Dermis microvascular lymphatic vessel endothelial cell (primary cell): ENCODE measurements at regions not wholly inside any gene's neighbourhood (a gene's known extent, or its start where the extent isn't known, plus 50 kb on each side); places are given as distances from the start of the nearest gene placed in this dataset.

ENCODE experiments used
- DNase-seq, 2 donors: peaks; one replicate each; pipeline versions ENCODE4 v3.0.0 to v3.0.0-alpha.2; 2010; ENCODE audit warnings: low read depth in 2 of 2

DNA sequence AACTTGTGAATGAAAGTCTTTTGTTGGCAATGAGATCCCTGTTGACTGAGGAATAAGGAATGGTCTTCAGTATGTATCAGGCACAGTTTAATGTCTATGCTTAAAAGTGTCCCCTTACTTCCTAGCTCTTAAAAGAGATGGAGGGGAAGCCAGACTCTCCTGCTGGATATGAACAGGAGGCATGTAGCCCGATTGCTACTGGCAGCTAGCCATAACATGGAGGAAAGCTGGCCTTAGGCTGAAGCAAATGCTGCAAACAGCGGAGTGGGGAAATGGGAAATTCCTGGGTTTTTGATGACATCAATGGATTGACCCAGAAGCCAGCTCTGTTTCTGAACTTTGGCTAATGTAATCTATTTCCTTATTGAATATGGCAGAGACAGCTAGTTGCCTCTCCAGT lies 266.1 kb downstream of the SLC4A3 start:
- DNase-seq: no peak

DNA sequence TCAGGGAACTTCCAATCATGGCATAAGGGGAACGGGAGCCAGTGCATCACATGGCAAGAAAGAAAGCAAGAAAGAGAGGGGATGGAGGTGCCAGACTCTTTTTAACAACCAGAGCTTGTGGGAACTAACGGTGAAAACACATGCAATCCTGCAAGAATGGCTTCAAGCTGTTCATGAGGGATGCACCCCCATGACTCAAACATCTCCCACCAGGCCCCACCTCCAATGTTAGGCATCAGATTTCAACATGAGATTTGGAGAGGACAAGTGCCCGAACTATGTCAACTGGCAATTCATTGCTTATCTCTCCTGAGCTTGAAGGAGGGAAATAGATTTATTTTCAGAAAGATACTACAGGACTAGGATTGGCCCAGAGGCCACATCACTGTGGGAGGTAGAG lies 270.0 kb downstream of the SLC4A3 start:
- no peak for DNase-seq

DNA sequence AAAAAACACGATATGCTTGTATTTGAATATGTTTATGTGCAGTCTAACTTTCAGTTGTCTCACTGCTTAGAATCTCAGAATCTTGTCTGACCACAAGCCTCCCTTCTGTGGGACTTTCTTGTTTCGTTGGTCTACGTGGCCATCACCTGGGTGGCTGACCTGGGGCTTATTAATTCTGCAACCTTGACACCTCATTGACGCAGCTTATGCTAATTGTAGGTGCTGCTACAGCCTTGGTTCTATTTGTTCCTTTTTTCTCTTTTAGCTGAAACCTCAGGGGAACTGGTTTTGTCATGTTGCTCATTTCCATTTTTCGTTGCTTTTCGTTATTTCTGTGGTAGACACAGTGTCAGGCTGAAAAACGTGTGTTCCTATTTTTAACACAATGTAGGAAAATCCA lies 273.7 kb downstream of the SLC4A3 start:
- DNase-seq: no peak

DNA sequence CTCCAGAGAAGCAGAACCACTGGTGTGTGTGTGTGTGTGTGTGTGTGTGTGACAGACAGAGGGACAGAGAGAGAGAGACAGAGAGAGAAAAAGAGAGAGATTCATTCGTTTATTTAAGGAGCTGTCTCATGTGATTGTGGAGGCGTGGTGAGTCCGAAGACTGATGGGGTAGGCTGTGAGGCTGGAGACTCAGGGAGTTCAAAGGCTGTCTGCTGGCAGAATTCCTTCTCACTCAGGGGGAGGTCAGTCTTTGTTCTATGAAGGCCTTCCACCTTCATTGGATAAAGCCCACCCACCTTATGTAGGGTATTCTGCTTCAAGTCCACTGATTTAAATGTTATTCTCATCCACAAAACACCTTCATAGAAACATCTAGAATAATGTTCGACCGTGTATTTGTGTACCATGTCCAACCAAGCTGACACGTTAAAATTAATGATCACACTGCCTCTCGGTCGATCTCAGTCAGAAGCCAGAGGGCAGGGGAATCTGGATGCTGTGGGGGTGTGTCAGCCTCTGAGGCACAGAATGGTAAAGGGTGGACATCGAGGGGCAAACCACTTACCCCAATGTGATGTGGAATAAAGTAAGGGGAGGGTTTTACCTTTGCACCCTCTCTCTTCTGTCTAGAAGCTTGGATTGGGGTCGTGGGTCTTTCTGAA lies 275.6 kb downstream of the SLC4A3 start:
- no peak for DNase-seq

DNA sequence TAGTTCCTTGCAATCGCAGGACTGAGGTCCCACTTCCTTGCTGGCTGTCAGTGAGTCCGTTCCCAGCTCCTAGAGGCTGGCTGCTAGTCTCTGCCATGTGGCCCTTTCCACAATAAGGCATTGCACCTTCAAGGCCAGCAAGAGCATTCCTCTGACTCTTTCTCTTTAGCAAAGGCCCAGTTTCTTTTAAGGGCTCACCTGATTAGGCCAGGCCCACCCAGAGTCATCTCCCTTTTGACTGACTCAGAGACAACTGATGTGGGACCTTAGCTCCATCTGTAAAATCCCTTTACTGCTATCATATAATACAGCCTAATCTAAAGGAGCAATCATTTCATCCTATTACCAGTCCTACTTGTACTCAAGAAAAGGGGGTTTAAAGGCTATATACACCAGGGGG lies 278.2 kb downstream of the SLC4A3 start:
- DNase-seq: no peak

DNA sequence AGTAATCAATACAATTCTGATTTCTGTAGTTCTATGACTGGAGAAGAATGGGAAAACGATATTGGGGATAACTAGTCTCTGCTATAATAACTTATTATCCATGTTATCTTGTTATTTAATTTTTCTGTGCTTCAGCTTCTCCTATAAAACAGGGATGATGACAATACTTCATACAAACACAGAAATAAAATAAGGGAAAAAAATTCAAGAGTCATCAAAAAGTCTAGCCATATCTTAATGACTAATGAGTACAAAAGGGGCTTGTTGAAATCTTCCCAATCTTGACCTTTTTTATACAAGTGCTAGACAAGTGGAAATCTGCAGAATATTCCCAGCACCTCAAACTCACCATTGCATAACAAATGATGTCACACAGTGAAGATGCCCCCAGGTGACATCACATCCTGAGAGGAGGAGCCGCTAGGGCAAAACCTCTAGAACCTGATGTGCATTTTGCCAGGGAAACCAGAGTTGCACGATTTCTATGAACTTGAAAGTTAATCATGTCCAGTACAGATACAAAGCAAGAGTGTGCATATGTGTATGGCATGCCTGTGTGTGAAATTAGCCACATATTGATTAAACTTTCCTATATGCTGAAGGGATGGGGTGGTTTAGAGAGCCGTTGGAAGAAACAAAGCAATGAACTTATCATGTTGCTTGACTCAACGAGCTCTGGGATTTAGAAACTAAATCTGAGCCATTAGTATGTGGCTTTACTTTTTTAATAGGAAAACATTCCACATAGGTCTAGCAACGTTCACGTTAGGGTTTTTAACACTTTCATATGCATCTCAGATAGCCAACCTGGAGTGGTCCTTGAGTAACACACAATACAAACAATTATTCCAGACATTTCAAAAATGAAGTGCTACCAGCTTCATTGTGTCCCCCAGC lies 278.9 kb downstream of the SLC4A3 start:
- DNase-seq: no peak

DNA sequence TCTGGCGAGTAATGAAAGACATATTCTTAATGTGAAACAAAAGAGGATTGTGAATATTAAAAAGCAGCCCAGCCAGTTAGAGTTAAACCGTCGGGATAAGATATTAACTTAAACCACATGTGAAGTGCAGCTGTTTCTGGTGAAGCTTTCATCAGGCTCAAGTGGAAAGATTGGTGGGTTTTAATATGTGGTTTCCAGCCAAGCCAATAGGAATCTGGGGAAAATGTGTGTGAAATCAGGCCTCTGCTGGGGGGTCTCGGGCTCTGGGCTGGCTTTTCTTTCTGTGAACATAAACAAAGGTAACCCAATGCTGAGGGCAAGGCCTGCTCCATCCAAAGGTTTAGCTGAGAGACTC lies 279.6 kb downstream of the SLC4A3 start:
- DNase-seq: no peak

DNA sequence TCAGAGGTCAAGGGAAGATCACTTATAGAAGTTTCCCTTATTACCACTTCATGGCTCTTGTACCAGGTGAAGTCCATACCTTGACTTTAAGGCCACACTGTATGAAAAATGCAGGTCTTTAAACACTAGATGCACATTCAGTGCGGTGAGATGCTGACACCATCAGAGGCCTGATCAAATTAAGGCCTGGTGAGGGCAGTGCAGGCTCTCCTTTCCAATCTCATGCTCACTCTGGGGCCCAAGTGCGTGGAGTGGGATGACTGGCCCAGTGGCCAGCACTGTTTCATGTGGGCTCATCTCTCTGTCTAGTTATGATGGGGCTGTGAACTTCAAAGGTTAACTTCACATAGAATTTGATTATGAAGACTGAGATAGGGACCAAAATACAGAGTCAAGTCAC lies 281.1 kb downstream of the SLC4A3 start:
- DNase-seq: no peak

DNA sequence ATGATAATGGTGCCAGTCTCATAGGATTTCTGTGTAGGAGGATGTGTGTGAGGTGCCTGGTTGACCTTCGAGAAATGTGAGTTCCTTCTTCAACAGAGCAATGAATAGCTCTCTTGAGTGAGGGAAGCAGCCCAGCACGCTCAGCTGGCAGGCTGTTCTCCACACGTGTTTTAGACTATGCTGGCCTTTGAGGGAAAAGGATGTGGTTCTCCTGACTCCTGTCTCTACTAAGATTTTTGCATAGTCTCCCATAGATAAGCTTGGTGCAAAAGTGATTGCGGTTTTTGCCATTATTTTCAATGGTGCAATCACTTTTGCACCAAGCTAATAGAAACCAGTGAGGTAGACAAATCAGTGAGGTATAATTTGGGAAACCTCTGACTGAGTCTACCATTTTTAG lies 284.1 kb downstream of the SLC4A3 start:
- no peak for DNase-seq

DNA sequence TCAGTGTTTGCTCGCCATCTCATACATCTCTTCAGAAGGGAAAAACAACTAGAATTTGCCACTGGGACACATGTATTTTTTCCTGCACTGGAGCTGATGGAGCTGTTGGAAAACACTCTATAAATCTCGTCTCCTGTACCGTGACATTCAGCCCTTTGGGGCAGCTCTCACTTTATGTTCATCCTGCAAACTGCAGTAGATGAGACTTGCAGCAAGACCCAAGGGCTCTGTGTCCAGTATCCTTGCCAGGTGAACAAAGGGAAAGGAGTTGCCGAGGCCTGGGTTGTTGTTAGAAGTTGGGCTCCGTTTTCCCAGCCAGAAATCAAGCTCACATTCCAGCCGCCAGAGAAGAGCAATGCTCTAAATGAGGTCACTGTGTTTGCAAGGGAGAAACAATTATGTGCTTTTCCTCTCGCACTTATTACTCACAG lies 285.1 kb downstream of the SLC4A3 start:
- no peak for DNase-seq

DNA sequence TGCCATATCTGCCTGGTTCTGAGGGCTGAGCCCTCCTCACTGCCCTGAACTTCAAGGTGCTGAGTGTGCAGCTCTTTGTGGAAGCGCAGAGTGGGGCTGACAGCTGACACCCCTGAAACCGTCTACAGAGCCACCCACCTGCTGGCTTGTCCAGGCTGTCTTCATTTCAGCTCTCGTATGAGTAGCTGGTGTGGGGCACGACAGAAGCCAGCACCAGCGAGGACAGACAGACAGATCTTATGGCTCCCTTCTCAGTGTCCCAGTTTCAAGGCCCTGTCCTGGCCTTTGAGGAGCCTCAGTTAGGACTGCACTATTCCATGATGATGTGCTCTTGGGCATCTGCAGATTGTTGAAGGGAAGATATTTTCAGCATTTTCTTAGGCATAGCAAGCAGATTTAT lies 287.1 kb downstream of the SLC4A3 start:
- DNase-seq: no peak

DNA sequence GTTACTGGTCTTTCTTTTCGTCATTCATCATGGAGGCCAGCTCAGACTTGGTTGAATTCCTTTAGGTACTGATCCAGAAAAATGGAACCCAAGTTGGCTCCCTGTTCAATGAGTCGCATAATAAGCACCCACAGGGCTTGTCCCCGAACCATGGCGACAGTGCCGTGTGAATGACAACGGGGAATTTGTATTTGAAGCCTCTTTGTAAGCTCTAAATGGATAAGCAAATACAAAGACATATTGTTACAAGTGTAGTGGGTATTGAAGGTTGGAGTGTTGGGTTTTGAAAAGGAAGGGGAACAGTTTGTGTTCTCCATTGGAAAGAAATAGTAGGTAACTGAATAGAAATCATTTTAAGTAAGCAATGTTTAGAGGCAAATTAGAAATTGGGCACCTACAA lies 288.9 kb downstream of the SLC4A3 start:
- DNase-seq: no peak

DNA sequence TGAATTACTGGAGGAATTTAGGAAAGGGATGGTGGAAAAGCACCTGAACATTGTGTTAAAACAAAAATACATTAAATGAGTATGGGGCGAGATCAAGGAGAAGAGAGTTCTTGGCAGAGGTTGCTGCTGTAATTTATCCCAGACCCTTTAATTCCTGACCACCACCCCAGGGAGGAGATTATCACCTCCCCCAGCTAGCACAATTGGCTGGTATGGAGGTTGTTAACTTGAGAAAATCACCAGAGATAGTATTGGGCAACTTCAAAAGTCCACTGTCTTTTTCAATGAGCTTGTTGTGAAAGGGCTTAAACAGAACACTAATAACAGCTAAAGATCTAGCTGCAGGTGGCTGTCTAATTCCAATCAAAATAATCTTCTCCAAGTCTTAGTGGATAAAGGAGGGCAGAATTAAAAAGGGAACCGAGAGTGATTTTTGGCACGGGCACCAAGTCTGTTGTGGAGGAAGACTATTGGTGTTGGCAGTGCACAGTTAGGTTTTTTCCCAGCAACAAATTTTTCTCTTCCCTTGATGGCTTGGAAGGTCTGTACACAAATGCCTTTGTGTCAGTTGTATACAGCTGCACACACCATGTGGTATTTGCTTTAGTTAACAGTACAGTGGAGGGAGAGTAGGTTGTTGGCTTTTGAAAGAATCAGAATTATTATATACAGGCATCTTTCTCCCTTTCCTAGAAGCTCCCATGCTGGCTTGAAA lies 289.5 kb downstream of the SLC4A3 start:
- DNase-seq: no peak

DNA sequence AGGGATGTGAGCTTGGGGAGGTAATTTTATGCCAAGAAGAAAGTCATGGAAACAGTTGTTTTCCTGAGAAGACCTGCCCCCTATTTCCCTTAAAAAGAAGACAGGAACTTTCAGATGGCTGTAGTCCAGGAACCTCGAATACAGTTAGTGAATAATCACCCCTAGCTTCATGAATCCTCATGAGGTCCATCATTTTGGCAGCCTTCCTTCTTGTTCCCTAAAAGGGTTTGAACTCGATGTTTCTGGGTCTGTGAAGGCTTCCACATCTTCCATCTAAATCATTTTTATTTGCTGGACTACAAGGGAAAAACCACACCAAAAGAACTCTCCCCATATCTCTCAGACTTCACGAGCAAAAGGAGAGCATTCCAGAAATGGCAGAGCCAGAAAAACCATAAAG lies 290.8 kb downstream of the SLC4A3 start:
- no peak for DNase-seq

DNA sequence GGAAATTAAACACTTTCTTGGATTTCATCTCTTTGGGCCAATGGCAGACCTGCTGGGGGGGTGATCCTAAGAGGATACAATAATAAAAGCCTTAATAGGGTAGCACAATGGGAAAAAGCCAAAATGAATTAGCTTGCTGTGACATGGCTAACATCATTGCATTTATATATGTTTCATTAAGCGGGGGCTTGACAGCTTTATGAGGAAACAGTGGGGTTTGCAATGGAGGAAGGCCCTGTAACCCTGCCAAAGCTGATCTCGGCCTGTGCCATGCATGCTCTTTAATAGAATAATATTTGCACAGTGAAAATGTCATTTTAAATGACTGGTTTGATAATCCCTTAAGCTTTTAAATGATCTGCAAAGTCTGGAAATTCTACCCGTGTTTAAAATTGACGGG lies 291.5 kb downstream of the SLC4A3 start:
- no peak for DNase-seq

DNA sequence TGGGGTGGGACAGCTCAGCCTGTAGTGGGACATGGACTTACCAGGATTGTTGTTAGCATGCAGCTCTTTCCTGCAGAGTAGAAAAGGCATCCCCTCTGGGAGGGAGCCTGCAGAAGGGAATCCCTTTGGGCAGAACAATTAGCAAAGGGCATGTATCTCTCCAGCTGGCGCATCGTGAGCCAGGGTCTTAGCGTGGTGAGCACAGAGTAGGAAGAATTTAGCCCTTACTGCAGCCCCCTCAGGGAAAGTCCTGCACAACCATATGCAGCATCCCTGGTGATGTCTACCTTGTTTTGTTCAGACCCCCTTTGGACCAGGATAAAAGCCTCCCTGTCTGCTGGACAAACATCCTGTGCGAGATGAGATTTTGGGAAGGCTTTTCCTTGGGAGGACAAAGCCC lies 292.1 kb downstream of the SLC4A3 start:
- DNase-seq: no peak

DNA sequence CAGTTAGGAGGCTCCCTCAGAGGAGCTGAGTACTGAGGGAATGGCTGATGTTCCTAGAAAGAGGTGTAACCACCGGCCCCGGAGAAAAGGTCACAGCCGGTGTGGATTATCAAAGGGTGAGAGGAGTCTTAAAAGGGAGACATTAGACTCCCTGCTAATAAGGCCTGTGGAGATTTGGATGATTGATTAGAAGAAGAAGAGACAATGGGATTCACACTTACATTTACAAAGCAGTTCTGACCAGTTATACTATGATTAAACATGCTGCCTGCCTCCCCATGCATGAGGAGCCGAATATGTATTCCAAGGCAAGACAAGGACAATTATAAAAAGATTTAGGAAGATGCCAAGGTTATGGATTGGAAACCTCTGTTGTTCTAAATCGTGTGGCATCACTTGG lies 302.4 kb downstream of the SLC4A3 start:
- no peak for DNase-seq

DNA sequence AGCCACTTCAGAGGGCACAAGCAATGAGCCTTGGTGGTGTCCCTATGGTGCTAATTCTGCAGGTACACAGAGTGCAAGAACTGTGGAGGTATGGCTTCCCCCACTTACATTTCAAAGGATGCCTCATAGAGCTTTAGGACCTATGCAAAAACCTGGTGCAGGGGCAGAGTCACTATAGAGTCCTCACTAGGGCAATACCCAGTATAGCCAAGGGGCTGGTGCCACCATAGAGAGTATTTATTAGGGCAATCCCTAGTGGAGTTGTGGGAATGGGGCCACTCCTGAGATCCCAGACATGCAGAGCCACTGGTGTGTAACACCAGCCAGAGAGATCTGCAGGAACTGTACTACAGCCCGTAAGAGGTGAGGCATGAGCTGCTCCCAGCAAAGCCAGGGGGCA lies 312.2 kb downstream of the SLC4A3 start:
- no peak for DNase-seq

DNA sequence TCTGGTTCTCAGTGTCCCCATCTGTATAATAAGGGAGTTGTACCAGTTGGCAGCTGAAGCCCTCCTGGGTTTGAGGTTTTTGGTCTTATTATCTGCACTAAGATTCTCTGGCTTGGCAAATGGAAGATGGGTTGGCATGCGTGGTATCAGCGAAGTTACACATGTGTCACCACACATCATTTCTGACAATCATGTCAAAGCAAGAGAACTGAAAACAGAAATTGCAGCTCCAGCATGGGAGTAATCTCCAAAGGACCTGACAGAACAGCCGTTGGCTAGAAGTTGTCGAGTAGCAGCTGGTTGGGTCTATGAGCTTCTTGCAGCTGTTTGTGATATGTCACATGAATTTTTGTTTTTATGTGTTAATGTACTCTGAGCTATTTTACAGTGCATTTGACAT lies 317.4 kb downstream of the SLC4A3 start:
- DNase-seq: no peak

DNA sequence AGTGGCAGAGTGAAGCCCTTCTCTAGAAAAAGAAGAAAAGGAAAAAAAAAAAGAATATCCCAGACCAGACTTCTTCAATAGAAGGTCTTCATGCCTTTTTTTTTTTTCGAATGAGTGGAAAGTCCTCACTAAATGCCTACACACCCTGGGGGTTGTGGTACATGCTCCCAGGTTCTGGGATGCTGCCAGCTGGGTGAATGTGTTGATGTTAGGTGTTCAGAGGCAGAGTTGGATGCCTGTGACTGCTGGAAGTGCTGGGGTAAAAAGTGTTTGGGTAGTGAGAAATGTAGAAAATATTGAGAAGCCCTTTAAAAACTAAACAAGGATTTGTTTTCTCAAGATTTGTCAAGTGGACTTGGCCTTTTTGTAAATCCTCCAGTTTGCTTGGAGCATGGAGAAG lies 318.6 kb downstream of the SLC4A3 start:
- no peak for DNase-seq

DNA sequence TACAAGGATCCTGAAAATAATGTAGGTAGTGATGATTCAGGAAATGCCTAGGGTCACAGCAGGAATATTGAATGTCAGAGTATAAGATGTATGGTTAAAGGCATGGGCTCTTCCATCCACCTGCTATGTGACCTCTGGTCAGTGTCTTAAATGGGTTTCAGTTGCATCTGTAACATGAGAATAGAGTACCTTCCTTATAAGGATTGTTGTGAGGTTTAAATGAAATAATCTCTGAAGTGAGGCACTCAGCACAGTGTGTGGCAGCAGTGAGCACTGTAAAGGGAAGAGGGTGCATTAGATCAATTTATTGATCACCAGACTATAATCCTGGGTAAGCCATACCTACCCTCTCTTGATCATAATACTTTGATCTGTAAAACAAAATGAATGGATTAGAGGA lies 319.1 kb downstream of the SLC4A3 start:
- DNase-seq: no peak

DNA sequence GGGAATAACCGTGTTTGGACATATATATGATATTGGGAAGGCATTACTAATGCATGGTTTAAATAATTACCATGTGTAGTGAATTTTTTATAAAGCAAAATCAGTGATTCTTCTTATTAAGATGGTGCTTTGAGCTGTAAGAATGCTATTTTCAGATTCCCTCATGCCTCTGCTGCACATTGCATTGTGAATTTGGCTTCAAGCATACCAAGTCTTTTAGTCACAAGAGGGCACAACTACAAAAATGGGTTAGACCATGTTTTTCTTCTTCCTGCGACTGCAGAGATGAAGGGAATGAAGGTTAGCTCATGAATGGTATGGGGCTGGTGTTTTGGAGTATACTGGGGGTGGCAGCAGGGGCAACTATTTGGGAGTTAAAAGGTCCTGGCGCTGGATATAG lies 320.1 kb downstream of the SLC4A3 start:
- DNase-seq: no peak

DNA sequence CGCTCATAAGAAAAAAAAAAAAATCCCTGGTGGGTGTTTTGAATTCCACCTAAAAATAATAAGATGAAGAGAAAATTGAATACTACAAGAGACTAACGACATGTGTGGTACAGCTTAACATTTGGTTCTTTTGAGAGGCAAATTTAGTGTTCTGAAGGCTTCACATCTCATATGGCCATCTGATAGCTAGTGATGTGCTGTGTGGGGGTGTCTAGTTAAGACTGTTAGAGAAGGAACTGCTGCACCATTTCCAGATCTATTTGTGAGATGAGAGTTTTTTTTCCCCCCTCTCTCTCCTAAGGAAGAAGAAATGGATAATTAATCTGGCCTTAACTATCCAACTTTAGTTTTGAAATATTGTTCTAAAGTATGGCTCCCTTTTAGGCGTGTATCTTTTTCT lies 321.6 kb downstream of the SLC4A3 start:
- no peak for DNase-seq
